NCI-H128 (cell line): ENCODE measurements at regions not wholly inside any gene's neighbourhood (a gene's known extent, or its start where the extent isn't known, plus 50 kb on each side); places are given as distances from the start of the nearest gene placed in this dataset.

ENCODE experiments used
- DNase-seq: peaks from one replicate; lab custom pipeline; 2025; ENCODE audit not compliant: unreplicated experiment; lab: John Stamatoyannopoulos, UW

GRCh38 chr3:186413615-186414415 lies 51.8 kb upstream of the DGKG start:
- DNase-seq, result peak; percentile 40

GRCh38 chr3:186411994-186412393 lies 50.0 kb upstream of the DGKG start:
- DNase-seq, result no peak
